HEK293T (cell line): ENCODE measurements at regions not wholly inside any gene's neighbourhood (a gene's known extent, or its start where the extent isn't known, plus 50 kb on each side); places are given as distances from the start of the nearest gene placed in this dataset.
"Not testable (repeated sequence)": the region's sequence is repeated elsewhere in the genome, so short reads cannot be mapped to it uniquely, and the experiment has no call there.

ENCODE experiments used
- ARNT ChIP-seq: fragments of 450-650 bp; IDR thresholded peaks from 2 replicates; pipeline ENCODE4 v1.6.1; 2017; ENCODE audit warnings: mild to moderate bottlenecking
- BHLHE40 ChIP-seq: fragments of 450-650 bp; IDR thresholded peaks from 2 replicates; pipeline ENCODE4 v1.6.1; 2016; ENCODE audit warnings: mild to moderate bottlenecking, moderate library complexity, borderline replicate concordance
- CTBP1 ChIP-seq: fragments of 450-650 bp; IDR thresholded peaks from 2 replicates; pipeline ENCODE4 v1.6.1; 2016; ENCODE audit warnings: borderline replicate concordance
- ELF4 ChIP-seq: fragments of 450-650 bp; IDR thresholded peaks from 2 replicates; pipeline ENCODE4 v1.6.1; 2017; ENCODE audit warnings: antibody characterized with exemption
- FOXA1 ChIP-seq: fragments of 450-650 bp; IDR thresholded peaks from 2 replicates; pipeline ENCODE4 v1.6.1; 2016; ENCODE audit warnings: mild to moderate bottlenecking
- FOXK2 ChIP-seq: fragments of 450-650 bp; IDR thresholded peaks from 2 replicates; pipeline ENCODE4 v1.6.1; 2016; ENCODE audit warnings: mild to moderate bottlenecking
- FOXM1 ChIP-seq: fragments of 450-650 bp; IDR thresholded peaks from 2 replicates; pipeline ENCODE4 v1.6.1; 2017; ENCODE audit warnings: mild to moderate bottlenecking, borderline replicate concordance
- HDGF ChIP-seq: fragments of 450-650 bp; IDR thresholded peaks from 2 replicates; pipeline ENCODE4 v1.6.1; 2017; ENCODE audit warnings: antibody characterized with exemption, borderline replicate concordance
- NFRKB ChIP-seq: fragments of 450-650 bp; IDR thresholded peaks from 2 replicates; pipeline ENCODE4 v1.6.1; 2016; ENCODE audit warnings: mild to moderate bottlenecking, moderate library complexity
- PKNOX1 ChIP-seq: fragments of 450-650 bp; IDR thresholded peaks from 2 replicates; pipeline ENCODE4 v1.6.1; 2016
- SP1 ChIP-seq: fragments of 450-650 bp; IDR thresholded peaks from 2 replicates; pipeline ENCODE4 v1.6.1; 2017
- SUZ12 ChIP-seq: fragments of 450-650 bp; IDR thresholded peaks from 2 replicates; pipeline ENCODE4 v1.6.1; 2016; ENCODE audit warnings: mild to moderate bottlenecking
- TARDBP ChIP-seq: fragments of 450-650 bp; IDR thresholded peaks from 2 replicates; pipeline ENCODE4 v1.6.1; 2016
- ZNF384 ChIP-seq: fragments of 450-650 bp; IDR thresholded peaks from 2 replicates; pipeline ENCODE4 v1.6.1; 2016

GRCh38 chr2:87633287-87633963 is 114.5 kb upstream of the PLGLB2 start:
- not testable (repeated sequence) for TF ChIP-seq TARDBP, FOXM1, BHLHE40, ZNF384, ARNT, SUZ12, FOXK2, FOXA1, SP1, PKNOX1, ELF4, CTBP1, HDGF, NFRKB
